Breast epithelium (tissue), 4 donors: ENCODE measurements at regions not wholly inside any gene's neighbourhood (a gene's known extent, or its start where the extent isn't known, plus 50 kb on each side); places are given as distances from the start of the nearest gene placed in this dataset.

Experiments used
- DNase-seq, 2 donors: peaks; one replicate each; pipeline ENCODE4 v3.0.0-alpha.2; 2019; ENCODE audit warnings: low spot score in 2 of 2
- H3K27ac ChIP-seq, 2 donors: fragments of 200-600 bp; sonication (generic) in 1 of 2; one replicate each; pipeline ENCODE4 v1.5.1; 2016 to 2019; ENCODE audit warnings: mild to moderate bottlenecking in 1 of 2
- H3K27me3 ChIP-seq, 2 donors: fragments of 200-600 bp; sonication (generic) in 1 of 2; one replicate each; pipeline versions ENCODE4 v1.5.1 to v1.6.0; 2017 to 2019; ENCODE audit warnings: control low read depth in 1 of 2, mild to moderate bottlenecking in 1 of 2
- H3K36me3 ChIP-seq: fragments of 200-600 bp; one replicate; pipeline ENCODE4 v1.5.1; 2019
- H3K4me1 ChIP-seq, 2 donors: fragments of 200-600 bp; sonication (generic); one replicate each; pipeline ENCODE4 v1.5.1; 2016 to 2019; ENCODE audit warnings: control low read depth in 1 of 2
- H3K4me3 ChIP-seq, 3 donors: fragments of 200-600 bp; sonication (generic); 1 replicate in 2 of 3; 2 replicates in 1 of 3; pipeline ENCODE4 v1.5.1; 2016 to 2019; ENCODE audit warnings: mild to moderate bottlenecking in 3 of 3, moderate library complexity in 2 of 3
- H3K9me3 ChIP-seq, 2 donors: fragments of 200-600 bp; sonication (generic) in 1 of 2; one replicate each; pipeline ENCODE4 v1.5.1; 2016 to 2019; ENCODE audit warnings: control low read depth in 1 of 2
- POLR2A ChIP-seq: fragments of 450-650 bp; IDR thresholded peaks from one replicate; pipeline ENCODE4 v1.6.1; 2016; ENCODE audit warnings: antibody characterized with exemption, mild to moderate bottlenecking, moderate library complexity
- POLR2AphosphoS5 ChIP-seq, 3 donors: sonication (generic); formaldehyde crosslinking; IDR thresholded peaks; one replicate each; pipeline ENCODE4 v1.6.1; 2017; ENCODE audit warnings: antibody characterized with exemption in 3 of 3
- intact Hi-C: fragments of 100-400 bp; cut with DNase I; formaldehyde crosslinking; loops from one replicate; pipeline ENCODE4 v1.15.1; 2023; ENCODE audit warnings: low total_unique reads
- TF ChIP-seq, protein P1 (sequence below), 3 donors: fragments of 450-650 bp; IDR thresholded peaks; one replicate each; pipeline ENCODE4 v1.5.1; 2016 to 2017; ENCODE audit warnings: antibody characterized with exemption in 3 of 3, mild to moderate bottlenecking in 3 of 3, moderate library complexity in 3 of 3

DNA sequence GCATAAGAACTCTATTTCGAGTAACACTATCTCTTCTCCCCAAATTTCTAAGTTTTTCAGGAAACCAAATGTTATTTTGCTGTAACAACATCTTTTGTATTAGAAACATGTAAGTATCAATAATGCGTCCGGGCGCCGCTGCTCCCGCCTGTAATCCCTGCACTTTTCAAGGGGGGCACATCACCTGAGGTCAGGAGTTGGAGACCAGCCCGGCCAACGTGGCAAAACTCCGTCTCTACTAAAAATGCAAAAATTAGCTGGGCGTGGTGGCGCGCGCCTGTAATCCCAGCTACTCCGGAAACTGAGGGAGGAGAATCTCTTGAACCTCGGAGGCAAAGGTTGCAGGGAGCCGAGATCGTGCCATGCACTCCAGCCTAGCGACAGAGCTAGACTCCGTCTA is 881.1 kb upstream of the NUDT12 start:
- Histone ChIP-seq H3K27ac (no peak overlapping the region), H3K27me3 (no peaks in the 10 kb centered on the region), H3K9me3 (no peaks in the 10 kb centered on the region), H3K4me3 (no peak overlapping the region), H3K36me3 (no peaks in the 10 kb centered on the region), H3K4me1 (no peaks in the 10 kb centered on the region)
- intact Hi-C loops: no loop called here
- TF ChIP-seq, protein P1, sequence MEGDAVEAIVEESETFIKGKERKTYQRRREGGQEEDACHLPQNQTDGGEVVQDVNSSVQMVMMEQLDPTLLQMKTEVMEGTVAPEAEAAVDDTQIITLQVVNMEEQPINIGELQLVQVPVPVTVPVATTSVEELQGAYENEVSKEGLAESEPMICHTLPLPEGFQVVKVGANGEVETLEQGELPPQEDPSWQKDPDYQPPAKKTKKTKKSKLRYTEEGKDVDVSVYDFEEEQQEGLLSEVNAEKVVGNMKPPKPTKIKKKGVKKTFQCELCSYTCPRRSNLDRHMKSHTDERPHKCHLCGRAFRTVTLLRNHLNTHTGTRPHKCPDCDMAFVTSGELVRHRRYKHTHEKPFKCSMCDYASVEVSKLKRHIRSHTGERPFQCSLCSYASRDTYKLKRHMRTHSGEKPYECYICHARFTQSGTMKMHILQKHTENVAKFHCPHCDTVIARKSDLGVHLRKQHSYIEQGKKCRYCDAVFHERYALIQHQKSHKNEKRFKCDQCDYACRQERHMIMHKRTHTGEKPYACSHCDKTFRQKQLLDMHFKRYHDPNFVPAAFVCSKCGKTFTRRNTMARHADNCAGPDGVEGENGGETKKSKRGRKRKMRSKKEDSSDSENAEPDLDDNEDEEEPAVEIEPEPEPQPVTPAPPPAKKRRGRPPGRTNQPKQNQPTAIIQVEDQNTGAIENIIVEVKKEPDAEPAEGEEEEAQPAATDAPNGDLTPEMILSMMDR (IDR thresholded peaks at IDR 0.05): no peak
- TF ChIP-seq POLR2AphosphoS5 (IDR thresholded peaks at IDR 0.05) (no peak), POLR2A (no peak)
- DNase-seq: no peak

DNA sequence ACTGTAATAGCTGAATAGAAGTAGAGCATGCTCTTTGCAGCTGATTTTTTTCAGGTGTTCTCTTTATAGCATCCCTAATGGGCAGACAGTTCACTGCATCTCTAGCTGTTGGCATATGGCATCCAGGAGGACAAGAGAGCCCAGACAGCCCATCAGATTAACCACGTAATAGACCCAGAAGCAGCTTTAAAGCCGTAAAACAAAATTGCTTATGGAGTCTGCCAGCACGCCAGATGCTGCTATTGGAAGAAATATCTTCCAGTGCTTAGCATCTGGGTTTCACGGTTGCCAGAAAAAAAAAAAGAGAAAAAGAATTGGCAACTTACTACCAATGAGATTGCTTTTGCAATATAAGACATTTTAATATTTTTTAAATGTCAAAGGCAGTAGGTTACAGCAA is 869.4 kb upstream of the NUDT12 start:
- Histone ChIP-seq H3K27ac (no peak overlapping the region), H3K4me3 (no peak overlapping the region), H3K36me3 (no peaks in the 10 kb centered on the region), H3K4me1 (no peaks in the 10 kb centered on the region), H3K9me3 (no peaks in the 10 kb centered on the region), H3K27me3 (no peaks in the 10 kb centered on the region)
- intact Hi-C loops: no loop called here
- TF ChIP-seq POLR2AphosphoS5 (IDR thresholded peaks at IDR 0.05) (no peak), POLR2A (no peak)
- TF ChIP-seq, protein P1 (IDR thresholded peaks at IDR 0.05): no peak
- no peak for DNase-seq

DNA sequence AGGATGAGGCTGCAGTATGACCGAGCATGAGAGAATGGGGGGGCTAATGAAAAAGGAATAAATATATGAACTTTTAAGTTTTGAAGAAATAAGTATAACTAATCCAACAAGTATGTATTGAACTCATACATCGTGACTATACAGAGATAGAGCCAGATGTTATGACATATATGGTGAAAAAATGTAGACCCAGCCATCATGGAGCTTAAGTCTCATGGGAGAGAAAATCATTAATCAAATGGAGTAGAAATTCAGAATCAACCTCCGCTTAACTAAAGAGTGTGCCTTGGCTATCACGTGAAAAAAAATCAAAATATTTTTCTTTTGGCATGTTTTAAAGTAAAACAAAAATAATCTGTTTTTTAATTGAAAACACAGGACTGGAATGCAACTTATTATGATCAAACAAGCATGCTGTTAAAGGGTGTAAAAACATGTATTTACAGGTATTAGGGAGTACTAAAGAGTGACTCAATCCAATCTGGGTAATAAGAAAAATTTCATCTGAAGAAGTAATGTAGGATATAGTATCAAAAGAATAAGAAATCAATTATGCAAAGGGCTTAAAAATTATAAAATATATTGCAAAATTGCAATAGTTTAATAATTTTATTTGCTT is 868.5 kb upstream of the NUDT12 start:
- H3K4me1 ChIP-seq: no peaks in the 10 kb centered on the region
- H3K36me3 ChIP-seq: no peaks in the 10 kb centered on the region
- no peaks in the 10 kb centered on the region for H3K9me3 ChIP-seq
- no peak overlapping the region for H3K27ac ChIP-seq
- H3K4me3 ChIP-seq: no peak overlapping the region
- DNase-seq: no peak
- no peak for TF ChIP-seq POLR2A
- TF ChIP-seq, protein P1 (IDR thresholded peaks at IDR 0.05): no peak
- no peak for TF ChIP-seq POLR2AphosphoS5 (IDR thresholded peaks at IDR 0.05)
- no peaks in the 10 kb centered on the region for H3K27me3 ChIP-seq
- intact Hi-C loops: no loop called here

DNA sequence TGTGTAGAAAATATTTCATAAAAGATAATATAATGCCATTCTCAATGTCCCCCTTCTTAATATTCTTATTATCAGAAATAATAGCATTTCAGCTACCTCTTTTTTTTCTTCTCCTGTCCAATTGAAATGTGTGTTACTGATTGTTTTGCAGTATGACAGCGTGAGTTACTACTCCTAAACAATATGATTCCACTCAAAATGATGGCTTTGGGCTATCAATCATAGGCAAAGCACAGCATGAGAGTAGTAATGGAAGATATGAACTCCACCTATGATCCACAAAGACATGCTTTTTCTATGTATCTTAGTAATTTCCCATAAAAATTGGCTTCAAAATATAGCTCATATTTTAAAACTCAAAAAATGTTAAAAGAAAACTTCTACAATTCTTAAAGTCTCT is 867.3 kb upstream of the NUDT12 start:
- no peak overlapping the region for H3K4me3 ChIP-seq
- DNase-seq: no peak
- no peaks in the 10 kb centered on the region for H3K27me3 ChIP-seq
- intact Hi-C loops: loop anchor here (5.0 kb wide), 1 partner anchor 237 kb away; no protein-coding TSS in a partner anchor
- H3K4me1 ChIP-seq: no peaks in the 10 kb centered on the region
- H3K9me3 ChIP-seq: no peaks in the 10 kb centered on the region
- TF ChIP-seq, protein P1 (IDR thresholded peaks at IDR 0.05): no peak
- TF ChIP-seq POLR2AphosphoS5 (IDR thresholded peaks at IDR 0.05) (no peak), POLR2A (no peak)
- H3K36me3 ChIP-seq: no peaks in the 10 kb centered on the region
- H3K27ac ChIP-seq: no peak overlapping the region

DNA sequence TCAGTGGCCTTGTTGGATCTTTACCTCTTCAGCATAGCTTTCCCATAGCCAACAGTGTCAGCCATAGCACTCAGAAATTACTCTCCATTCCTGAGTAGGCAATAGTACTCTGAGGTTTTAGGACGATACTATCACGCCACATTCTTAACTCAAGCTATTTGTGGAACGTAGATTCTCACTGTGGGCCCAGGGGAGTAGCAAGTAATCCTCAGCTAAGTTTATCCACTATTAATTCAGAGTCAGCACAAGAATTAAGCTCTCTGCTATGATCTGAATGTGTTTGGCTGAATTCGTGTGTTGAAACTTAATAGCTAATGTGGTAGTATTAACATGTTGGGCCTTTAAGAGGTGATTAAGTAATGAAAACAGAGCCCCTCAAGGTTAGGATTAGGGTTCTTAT is 858.8 kb upstream of the NUDT12 start:
- DNase-seq: no peak
- TF ChIP-seq POLR2AphosphoS5 (IDR thresholded peaks at IDR 0.05) (no peak), POLR2A (no peak)
- TF ChIP-seq, protein P1 (IDR thresholded peaks at IDR 0.05): no peak
- Histone ChIP-seq H3K27me3 (no peaks in the 10 kb centered on the region), H3K27ac (no peak overlapping the region), H3K4me3 (no peak overlapping the region), H3K9me3 (no peaks in the 10 kb centered on the region), H3K36me3 (no peaks in the 10 kb centered on the region), H3K4me1 (no peaks in the 10 kb centered on the region)
- intact Hi-C loops: loop anchor here (5.0 kb wide), 1 partner anchor 186 kb away; no protein-coding TSS in a partner anchor
